ENCODE measurements at regions not wholly inside any gene's neighbourhood (a gene's known extent, or its start where the extent isn't known, plus 50 kb on each side); places are given as distances from the start of the nearest gene placed in this dataset.
"Not testable (repeated sequence)": the region's sequence is repeated elsewhere in the genome, so short reads cannot be mapped to it uniquely, and the experiment has no call there.

DNA sequence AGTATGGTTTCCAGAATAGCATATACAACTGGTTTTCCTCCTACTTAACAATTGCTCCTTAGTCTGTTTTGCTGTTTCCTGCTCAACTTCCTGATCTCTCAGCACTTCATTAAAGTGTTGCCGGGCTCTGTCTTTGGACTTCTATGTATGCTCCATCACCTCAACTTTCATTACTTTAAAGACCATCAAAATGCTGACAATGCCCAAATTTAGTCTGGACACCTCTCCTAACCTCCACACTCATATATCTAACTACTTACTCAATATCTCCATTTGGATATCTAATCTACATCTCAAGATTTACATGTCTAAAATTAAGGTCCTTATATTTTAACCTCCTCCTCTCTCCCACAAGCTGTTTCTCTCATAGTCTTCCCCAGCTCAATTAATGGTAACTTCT is 54.4 kb upstream of the LGR5 start:
- in situ Hi-C loops (cut with MboI; ENCODE audit: low pct_unique_long_range_greater_than_20kb, low sequenced_read_pairs) = no loop called here
- DNase-seq = no peak

DNA sequence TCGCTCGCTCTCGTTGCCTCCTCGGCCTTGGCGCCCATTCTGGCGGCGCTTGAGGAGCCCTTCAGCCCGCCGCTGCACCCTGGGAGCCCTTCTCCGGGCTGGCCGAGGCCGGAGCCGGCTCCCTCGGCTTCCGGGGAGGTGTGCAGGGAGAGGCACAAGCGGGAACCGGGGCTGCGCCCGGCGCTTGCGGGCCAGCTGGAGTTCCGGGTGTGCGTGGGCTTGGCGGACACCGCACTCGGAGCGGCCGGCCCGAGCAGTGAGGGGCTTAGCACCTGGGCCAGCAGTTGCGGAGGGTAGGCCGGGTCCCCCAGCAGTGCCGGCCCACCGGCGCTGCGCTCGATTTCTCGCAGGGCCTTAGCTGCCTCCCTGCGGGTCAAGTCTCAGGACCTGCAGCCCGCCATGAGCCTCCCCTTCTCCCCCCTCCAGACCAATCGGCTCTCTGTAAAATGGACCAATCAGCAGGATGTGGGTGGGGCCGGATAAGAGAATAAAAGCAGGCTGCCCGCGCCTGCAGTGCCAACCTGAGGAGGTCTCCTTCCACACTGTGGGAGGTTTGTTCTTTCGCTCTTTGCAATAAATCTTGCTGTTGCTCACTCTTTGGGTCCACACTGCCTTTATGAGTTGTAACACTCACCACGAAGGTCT is 62.8 kb upstream of the LGR5 start:
- in situ Hi-C loops (cut with MboI; ENCODE audit: low pct_unique_long_range_greater_than_20kb, low sequenced_read_pairs); DNase-seq: not testable (repeated sequence)

DNA sequence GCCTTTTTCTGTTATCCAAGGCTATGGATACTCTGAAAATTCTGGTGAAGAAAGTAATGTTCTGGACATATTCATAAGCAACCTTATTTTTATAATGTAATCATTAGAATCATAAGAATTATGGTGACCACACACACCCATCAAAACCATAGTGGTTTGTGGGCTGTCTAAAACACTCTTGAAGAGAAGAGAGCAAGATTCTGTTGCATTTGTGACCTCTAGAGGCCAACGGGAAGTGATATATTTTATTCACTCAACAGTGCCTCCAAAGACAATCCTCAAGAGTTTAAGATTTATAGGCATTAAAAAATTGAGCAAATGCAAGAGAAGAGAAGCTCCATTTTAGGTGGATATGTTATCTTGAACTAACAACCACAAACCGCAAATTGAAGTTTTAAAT is 68.5 kb upstream of the LGR5 start:
- in situ Hi-C loops (cut with MboI; ENCODE audit: low pct_unique_long_range_greater_than_20kb, low sequenced_read_pairs) = no loop called here
- DNase-seq = no peak

DNA sequence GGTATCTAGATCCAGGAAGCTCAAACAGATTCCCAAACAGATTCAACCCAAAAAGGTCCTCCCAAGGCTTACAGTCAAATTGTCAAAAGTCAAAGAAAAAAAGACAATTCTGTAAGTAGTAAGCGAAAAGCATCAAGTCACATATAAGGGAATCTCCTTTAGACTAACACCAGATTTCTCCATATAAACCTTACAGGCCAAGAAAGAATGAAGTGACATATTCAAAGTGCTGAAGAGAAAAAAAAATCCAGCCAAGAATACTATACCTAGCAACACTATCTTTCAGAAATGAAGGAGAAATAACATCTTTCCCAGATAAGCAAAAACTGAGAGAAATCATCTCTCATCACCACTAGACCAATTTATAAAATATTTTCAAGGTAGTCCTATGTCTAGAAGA is 79.6 kb upstream of the LGR5 start:
- no peak for DNase-seq
- in situ Hi-C loops (cut with MboI; ENCODE audit: low pct_unique_long_range_greater_than_20kb, low sequenced_read_pairs) = no loop called here

DNA sequence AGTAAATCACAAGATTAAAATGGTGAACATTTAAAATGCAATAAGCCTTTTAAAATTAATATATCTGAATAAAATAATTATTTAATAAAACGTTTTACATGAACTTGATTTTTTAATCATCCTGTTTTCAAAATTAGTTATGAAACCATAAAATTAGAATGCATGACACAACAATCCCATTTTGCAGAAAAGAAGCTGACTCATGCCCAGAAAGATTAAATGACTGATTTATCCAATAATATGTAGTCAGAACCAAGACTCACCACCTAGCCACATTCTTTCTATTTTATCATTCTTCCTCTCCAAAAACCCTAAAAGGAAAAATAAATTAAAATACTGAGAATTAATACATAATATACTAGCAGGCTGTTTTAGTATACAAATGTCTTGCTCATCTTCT is 83.0 kb upstream of the LGR5 start:
- in situ Hi-C loops (cut with MboI; ENCODE audit: low pct_unique_long_range_greater_than_20kb, low sequenced_read_pairs) = no loop called here
- DNase-seq = no peak

DNA sequence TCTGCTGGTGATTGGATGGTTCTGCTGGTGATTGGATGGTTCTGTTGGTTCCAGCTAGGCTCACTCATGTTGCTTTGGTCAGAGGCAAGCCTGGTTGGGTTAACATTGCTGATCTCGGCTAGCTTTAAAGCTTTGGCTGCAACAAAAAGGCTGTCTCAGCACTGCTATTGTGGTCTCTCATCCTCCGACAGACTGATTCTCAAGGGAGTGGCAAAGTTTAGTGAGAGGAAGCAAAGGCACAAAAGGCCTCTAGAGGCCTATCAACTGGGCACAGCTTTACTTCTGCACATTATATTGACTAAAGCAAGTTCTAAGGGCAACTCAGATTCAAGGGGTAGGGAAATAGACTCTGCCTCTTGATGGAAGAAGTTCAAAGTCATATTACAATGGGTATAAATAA is 84.7 kb upstream of the LGR5 start:
- in situ Hi-C loops (cut with MboI; ENCODE audit: low pct_unique_long_range_greater_than_20kb, low sequenced_read_pairs) = no loop called here

DNA sequence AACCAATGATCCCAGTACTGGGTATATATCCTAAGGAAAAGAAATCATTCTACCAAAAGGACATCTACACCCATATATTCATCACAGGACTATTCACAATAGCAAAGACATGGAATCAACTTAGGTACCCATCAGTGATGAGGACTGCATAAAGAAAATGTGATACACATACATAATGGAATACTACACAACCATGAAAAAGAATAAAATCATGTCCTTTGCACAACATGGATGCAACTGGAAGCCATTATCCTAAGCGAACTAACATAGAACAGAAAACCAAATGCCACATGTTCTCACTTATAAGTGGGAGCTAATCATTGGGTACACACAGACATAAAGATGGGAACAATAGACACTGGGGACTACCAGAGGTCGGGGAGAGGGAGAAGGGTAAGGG is 86.0 kb upstream of the LGR5 start:
- no peak for DNase-seq
- in situ Hi-C loops (cut with MboI; ENCODE audit: low pct_unique_long_range_greater_than_20kb, low sequenced_read_pairs) = no loop called here

More for the DNA sequence above, 84.7 kb upstream of the LGR5 start:
- no peak for DNase-seq

DNA sequence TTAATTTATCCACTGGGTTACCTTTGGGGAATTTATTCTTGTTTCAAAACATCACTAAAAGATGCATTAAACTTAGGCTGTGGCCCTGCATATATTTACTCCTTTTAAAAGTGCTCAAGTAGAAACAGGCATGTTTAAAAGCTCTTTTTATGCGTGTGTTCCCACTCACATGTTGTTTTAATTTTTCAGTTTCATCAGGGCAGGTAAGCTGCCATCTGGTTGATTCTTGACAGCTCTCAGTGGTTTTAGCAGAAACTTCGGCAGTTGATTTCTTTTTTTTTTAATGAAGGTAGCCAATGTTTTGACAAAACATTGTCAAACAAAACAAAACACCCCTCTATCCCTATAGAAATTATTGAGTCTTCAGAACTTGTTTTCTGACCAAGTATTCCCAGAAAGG is 89.6 kb upstream of the LGR5 start:
- in situ Hi-C loops (cut with MboI; ENCODE audit: low pct_unique_long_range_greater_than_20kb, low sequenced_read_pairs) = no loop called here

DNA sequence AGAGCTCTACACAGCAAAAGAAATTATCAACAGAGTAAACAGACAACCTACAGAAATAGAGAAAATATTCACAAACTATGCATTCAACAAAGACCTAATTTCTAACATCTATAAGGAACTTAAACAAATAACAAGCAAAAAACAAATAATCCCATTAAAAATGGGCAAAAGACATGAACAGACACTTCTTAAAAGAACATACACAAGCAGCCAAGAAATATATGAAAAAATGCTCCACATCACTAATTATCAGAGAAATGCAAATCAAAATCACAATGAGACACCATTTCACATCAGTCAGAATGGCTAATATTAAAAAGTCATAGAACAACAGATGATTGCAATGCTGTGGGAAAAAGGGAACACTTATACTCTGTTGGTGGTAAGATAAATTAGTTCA is 100.7 kb upstream of the LGR5 start:
- no peak for DNase-seq
- in situ Hi-C loops (cut with MboI; ENCODE audit: low pct_unique_long_range_greater_than_20kb, low sequenced_read_pairs) = no loop called here

More for the DNA sequence above, 89.6 kb upstream of the LGR5 start:
- no peak for DNase-seq

DNA sequence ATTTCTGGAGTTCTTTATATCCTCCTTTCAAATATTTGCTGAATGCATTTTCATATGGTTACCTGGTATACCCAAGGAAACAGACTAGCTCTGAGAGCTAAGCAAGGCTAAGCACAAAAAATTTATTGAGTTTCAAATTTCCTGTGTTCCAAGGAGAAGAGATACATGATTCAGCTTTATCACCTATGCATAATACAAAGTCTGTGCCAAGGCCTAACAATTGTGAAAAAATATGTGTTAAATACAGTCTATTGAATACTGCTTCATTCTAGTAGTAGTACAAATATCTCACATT is 103.7 kb upstream of the LGR5 start:
- in situ Hi-C loops (cut with MboI; ENCODE audit: low pct_unique_long_range_greater_than_20kb, low sequenced_read_pairs) = no loop called here
- no peak for DNase-seq

DNA sequence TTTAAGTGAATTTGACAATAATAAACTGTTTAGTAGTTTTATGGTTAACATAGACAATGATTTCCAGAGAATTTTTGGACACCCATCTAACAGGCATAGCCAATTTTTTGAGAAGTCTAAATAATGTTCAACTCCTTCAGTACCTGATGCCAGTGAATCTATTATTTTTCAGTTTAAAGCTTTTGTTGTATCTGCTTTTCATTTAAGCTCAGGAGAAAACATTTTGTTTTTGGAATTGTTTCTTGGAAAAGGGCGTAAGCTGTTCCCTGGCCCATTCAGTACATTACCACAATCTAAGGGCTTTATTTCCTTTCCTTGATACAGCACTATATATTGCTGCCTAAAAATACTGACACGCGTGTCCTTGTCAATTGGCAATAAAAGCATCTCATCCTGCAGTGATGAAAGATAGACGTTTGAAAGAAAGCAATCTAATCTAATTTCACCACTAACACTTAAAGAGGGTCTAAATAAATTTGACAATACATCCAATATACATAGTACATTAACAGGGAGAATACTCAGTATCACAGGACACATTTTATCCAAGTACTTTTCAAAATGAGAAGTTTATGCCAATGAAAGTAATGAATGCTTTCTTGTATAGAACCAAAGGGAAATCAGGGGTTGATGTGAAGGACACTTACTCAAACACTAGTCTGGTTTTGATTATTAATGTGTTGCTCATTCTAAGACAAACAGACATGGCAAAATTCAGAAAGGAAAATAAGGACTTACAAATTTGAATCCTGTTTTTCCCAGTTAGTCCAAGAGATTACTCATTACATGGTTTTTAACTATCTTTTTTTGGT is 104.2 kb upstream of the LGR5 start:
- in situ Hi-C loops (cut with MboI; ENCODE audit: low pct_unique_long_range_greater_than_20kb, low sequenced_read_pairs) = no loop called here
- DNase-seq = no peak

DNA sequence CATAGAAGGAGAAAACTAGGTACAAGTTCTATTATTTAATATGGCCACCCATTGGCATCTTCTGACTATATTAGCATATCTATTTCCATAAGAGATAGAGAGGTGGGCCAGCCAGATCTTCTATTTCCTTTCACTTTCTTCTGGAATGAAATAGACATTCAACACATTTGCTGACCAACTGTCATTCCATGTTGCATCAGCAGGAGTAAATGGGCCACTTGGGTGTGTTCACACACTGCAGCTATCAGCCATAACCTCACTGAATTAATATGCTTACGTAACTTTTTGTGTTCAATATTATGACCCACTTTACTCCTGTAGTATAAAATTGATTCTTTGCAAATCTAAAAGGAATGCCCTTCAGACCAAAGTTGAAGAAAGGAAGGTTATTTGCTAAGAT is 106.2 kb upstream of the LGR5 start:
- in situ Hi-C loops (cut with MboI; ENCODE audit: low pct_unique_long_range_greater_than_20kb, low sequenced_read_pairs) = no loop called here
- DNase-seq = no peak

DNA sequence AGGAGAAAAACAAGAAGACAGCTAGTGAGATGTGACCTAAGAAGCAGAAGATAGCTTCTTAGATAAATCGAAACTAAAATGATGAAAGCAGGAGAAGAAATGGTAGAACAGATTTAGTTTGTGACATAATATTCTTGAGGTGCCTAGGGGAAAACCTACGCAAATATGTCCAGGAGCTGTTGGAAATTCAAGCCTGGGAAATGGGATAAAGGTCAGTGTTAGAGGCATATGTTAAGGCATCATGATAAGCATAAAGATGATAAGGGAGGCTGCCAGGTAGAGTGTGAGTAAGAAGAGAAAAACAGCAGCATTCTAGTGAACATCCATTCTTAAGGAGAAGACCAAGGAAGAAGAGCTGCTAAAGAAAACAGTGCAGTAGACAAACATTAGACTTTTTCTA is 109.6 kb upstream of the LGR5 start:
- no peak for DNase-seq

DNA sequence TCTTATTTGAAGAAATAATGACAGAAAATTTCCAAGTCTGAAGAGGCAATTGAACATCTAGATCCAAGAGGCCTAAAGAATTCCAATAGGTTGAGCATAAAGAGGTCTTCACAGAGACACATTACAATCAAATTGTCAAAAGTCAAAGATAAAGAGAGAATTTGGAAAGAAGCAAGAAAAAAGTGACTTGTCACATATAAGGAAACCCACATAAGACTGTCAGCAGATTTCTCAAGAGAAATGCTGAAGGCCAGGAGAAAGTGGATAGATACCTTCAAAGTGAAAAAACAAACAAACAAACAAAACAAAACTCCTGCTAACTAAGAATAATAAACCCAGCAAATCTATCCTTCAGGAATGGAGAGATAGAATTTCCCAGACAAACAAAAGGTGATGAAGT is 118.1 kb upstream of the LGR5 start:
- in situ Hi-C loops (cut with MboI; ENCODE audit: low pct_unique_long_range_greater_than_20kb, low sequenced_read_pairs) = no loop called here
- no peak for DNase-seq

More for the DNA sequence above, 109.6 kb upstream of the LGR5 start:
- in situ Hi-C loops (cut with MboI; ENCODE audit: low pct_unique_long_range_greater_than_20kb, low sequenced_read_pairs) = no loop called here

DNA sequence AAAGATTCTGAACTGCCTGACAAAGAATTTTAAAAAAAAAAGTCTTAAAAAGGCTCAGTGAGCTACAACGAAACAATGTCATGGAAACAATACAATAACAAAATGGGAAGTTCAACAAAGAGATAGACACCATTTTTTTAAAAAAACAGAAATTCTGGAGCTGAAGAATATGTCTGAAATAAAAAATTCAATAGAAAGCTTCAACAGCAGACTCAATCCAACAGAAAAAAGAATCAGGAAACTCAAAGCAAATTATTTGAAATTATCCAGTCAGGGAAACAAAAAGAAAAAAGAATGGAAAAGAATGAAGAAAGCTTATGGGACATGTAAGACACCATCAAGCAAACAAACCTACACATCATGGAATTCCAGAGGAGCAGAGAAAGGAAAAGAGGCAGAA is 118.5 kb upstream of the LGR5 start:
- in situ Hi-C loops (cut with MboI; ENCODE audit: low pct_unique_long_range_greater_than_20kb, low sequenced_read_pairs) = no loop called here
- peak; percentile 33 for DNase-seq

DNA sequence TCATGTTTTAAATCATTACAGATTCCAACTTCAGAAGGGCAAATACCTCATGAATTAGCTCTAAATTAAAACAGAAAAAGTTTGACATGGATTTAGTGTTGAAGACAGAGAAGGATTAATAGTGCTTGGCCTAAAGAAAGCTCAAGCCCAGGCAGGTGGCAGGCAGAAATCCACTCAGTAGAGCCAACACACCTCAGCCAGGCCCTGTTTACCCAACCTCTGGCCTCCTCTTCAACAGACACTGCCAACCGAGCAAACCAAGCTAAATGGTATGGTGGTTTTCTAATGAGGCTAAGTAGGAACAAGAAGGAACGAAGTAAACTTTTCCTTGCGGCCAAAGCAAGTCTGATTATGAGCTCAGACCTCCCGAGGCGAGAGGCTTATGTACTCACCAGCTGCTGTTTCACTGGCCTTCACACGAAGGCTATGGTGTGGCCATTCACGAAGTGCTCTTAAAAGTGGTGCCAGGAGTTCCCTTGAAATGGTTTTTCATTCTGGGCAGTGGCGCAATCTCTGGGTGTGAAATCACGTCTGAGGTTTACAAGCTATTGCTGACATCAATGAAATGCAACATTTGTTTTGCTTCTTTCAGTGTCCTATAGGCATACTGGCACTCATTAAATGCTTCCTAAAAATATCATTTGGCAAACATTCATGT is 124.1 kb upstream of the LGR5 start:
- in situ Hi-C loops (cut with MboI; ENCODE audit: low pct_unique_long_range_greater_than_20kb, low sequenced_read_pairs) = no loop called here
- no peak for DNase-seq

DNA sequence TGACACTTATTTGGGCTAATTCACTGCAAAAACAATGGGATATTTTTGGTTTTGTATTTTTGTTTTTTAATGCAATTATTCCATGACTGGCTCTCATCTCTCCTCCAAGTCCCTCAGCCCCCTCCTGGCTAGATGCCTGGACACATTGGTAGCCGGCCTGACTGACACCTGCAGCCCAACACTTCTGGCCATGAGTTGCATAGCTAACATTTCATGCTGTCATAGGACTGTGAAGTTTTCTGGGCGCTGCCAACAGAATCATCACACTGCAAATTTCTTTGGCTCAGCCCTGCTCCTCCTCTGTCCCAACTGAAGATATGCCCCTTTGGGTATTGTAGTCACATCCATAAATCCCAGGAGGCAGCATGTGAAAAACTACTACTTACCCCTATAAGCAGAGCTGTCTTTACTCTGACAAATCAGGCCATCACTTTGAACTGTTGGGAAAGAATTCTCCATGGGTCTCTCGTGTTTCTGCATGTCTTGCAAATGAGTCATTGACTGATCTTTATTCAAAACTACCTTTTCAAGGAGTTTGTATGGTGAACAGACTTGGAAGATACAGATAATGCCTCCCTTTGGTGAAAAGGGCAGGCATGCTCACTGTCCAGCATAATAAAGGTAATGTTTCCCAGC is 126.7 kb upstream of the LGR5 start:
- in situ Hi-C loops (cut with MboI; ENCODE audit: low pct_unique_long_range_greater_than_20kb, low sequenced_read_pairs) = no loop called here
- no peak for DNase-seq

DNA sequence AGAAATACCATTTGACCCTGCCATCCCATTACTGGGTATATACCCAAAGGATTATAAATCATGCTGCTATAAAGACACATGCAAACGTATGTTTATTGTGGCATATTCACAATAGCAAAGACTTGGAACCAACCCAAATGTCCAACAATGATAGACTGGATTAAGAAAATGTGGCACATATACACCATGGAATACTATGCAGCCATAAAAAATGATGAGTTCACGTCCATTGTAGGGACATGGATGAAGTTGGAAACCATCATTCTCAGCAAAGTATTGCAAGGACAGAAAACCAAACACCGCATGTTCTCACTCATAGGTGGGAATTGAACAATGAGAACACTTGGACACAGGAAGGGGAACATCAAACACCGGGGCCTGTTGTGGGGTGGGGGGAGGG is 128.0 kb upstream of the LGR5 start:
- DNase-seq; in situ Hi-C loops (cut with MboI; ENCODE audit: low pct_unique_long_range_greater_than_20kb, low sequenced_read_pairs): not testable (repeated sequence)

DNA sequence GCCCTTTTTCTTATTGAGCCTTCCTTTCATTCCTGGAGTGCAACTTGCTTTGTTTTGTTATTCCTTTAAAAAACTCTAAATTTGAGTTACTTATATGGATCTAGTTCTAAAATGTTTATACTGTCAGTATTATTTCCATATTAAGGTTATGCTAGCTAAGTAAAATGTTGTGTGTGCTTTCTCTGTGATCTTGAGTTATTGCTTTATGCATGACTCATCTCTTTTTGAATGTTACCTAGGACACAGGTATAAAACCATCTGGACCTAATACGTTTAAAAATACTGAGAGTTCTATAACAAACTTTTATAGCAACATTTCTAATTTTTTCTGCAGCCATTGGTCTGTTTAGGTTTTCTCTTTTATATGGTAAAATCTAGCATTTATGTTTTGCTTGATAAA is 132.8 kb upstream of the LGR5 start:
- no peak for DNase-seq
- in situ Hi-C loops (cut with MboI; ENCODE audit: low pct_unique_long_range_greater_than_20kb, low sequenced_read_pairs) = no loop called here

DNA sequence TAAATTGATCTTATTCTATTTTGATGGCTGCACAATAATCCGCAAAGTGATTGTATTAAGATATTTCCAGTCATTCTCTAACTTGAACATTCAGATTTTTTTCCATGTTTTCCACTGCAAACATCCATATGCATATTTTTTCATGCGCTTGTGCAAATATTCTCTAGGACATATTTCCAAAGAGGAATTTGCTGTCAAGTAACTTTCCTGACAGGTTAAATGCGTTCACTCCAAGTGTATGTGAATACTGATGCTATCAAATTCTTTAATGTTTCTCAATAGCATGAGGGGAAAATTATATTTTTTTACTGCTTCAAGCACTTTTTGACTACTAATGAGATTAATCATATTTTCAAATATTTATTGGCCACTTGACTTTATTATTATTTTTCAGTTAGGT is 135.3 kb upstream of the LGR5 start:
- in situ Hi-C loops (cut with MboI; ENCODE audit: low pct_unique_long_range_greater_than_20kb, low sequenced_read_pairs) = no loop called here

More for the DNA sequence above, 135.3 kb upstream of the LGR5 start:
- DNase-seq = no peak

Data from KBM-7 (cell line).